Vagina (tissue), 2 donors: ENCODE measurements at regions not wholly inside any gene's neighbourhood (a gene's known extent, or its start where the extent isn't known, plus 50 kb on each side); places are given as distances from the start of the nearest gene placed in this dataset.

ENCODE experiments used
- POLR2AphosphoS5 ChIP-seq, 2 donors: sonication (generic); formaldehyde crosslinking; IDR thresholded peaks; one replicate each; pipeline ENCODE4 v1.9.0; 2017; ENCODE audit warnings: antibody characterized with exemption in 2 of 2, mild to moderate bottlenecking in 2 of 2, low read depth in 1 of 2; ENCODE audit not compliant: insufficient read depth in 1 of 2
- TF ChIP-seq, protein P1 (sequence below), 3 experiments: fragments of 450-650 bp in 2 of 3; fragments of 200-600 bp in 1 of 3; sonication (generic) in 1 of 3; IDR thresholded peaks; one replicate each; pipeline ENCODE4 v1.5.1; 2017 to 2019; ENCODE audit warnings: antibody characterized with exemption in 3 of 3, mild to moderate bottlenecking in 2 of 3, moderate library complexity in 2 of 3

DNA sequence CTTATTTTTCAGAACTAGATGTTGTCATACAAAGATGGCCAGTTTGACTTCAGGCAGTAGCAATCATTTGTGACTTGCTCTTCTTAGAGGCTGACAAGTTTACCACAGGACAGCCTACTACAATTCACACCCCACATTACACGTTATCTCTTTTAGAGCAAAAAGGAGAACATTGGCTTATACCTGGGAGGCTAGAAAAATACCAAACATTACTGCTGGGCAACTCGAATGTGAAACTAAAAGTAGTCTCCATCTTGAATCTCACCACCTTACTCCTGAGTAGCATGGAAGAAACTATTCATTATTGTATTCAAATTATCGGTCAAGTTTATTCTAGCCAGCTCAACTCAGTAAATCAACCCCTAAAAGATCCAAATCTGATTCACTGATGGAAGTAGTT is 90.7 kb upstream of the TMEM26 start:
- TF ChIP-seq POLR2AphosphoS5 (IDR thresholded peaks at IDR 0.05; ENCODE audit: insufficient read depth in 1 of 2, low read depth in 1 of 2): no peak
- TF ChIP-seq, protein P1, sequence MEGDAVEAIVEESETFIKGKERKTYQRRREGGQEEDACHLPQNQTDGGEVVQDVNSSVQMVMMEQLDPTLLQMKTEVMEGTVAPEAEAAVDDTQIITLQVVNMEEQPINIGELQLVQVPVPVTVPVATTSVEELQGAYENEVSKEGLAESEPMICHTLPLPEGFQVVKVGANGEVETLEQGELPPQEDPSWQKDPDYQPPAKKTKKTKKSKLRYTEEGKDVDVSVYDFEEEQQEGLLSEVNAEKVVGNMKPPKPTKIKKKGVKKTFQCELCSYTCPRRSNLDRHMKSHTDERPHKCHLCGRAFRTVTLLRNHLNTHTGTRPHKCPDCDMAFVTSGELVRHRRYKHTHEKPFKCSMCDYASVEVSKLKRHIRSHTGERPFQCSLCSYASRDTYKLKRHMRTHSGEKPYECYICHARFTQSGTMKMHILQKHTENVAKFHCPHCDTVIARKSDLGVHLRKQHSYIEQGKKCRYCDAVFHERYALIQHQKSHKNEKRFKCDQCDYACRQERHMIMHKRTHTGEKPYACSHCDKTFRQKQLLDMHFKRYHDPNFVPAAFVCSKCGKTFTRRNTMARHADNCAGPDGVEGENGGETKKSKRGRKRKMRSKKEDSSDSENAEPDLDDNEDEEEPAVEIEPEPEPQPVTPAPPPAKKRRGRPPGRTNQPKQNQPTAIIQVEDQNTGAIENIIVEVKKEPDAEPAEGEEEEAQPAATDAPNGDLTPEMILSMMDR (IDR thresholded peaks at IDR 0.05): no peak
